ENCODE measurements at regions not wholly inside any gene's neighbourhood (a gene's known extent, or its start where the extent isn't known, plus 50 kb on each side); places are given as distances from the start of the nearest gene placed in this dataset.

GRCh38 chr14:98773814-98774213 is 498.2 kb downstream of the BCL11B start:
- no peak for DNase-seq (ENCODE audit: low read depth in 4 of 4, low spot score in 2 of 4)

- no peak for DNase-seq (ENCODE audit: low read depth in 4 of 4, low spot score in 2 of 4)
Measured at GRCh38 chr14:98775892-98776291, 496.1 kb downstream of the BCL11B start.

- no peak for DNase-seq (ENCODE audit: low read depth in 4 of 4, low spot score in 2 of 4)
Measured at GRCh38 chr14:98782062-98782461, 489.9 kb downstream of the BCL11B start.

GRCh38 chr14:98785578-98785977 is 486.4 kb downstream of the BCL11B start:
- no peak for DNase-seq (ENCODE audit: low read depth in 4 of 4, low spot score in 2 of 4)

- DNase-seq (ENCODE audit: low read depth in 4 of 4, low spot score in 2 of 4) = no peak
Measured at GRCh38 chr14:98786456-98786855, 485.5 kb downstream of the BCL11B start.

GRCh38 chr14:98791661-98792060 is 480.3 kb downstream of the BCL11B start:
- no peak for DNase-seq (ENCODE audit: low read depth in 4 of 4, low spot score in 2 of 4)

GRCh38 chr14:98792171-98792570 is 479.8 kb downstream of the BCL11B start:
- DNase-seq (ENCODE audit: low read depth in 4 of 4, low spot score in 2 of 4) = no peak

- no peak for DNase-seq (ENCODE audit: low read depth in 4 of 4, low spot score in 2 of 4)
Measured at GRCh38 chr14:98798099-98798498, 473.9 kb downstream of the BCL11B start.

- no peak for DNase-seq (ENCODE audit: low read depth in 4 of 4, low spot score in 2 of 4)
Measured at GRCh38 chr14:98799891-98800290, 472.1 kb downstream of the BCL11B start.

GRCh38 chr14:98802044-98802443 is 470.0 kb downstream of the BCL11B start:
- no peak for DNase-seq (ENCODE audit: low read depth in 4 of 4, low spot score in 2 of 4)

GRCh38 chr14:98803196-98803595 is 468.8 kb downstream of the BCL11B start:
- no peak for DNase-seq (ENCODE audit: low read depth in 4 of 4, low spot score in 2 of 4)

- no peak for DNase-seq (ENCODE audit: low read depth in 4 of 4, low spot score in 2 of 4)
Measured at GRCh38 chr14:98808494-98809407, 463.2 kb downstream of the BCL11B start.

GRCh38 chr14:98816195-98816594 is 455.8 kb downstream of the BCL11B start:
- no peak for DNase-seq (ENCODE audit: low read depth in 4 of 4, low spot score in 2 of 4)

GRCh38 chr14:98816720-98817119 is 455.3 kb downstream of the BCL11B start:
- DNase-seq (ENCODE audit: low read depth in 4 of 4, low spot score in 2 of 4) = no peak

- DNase-seq (ENCODE audit: low read depth in 4 of 4, low spot score in 2 of 4) = no peak
Measured at GRCh38 chr14:98819132-98819866, 452.7 kb downstream of the BCL11B start.

- no peak for DNase-seq (ENCODE audit: low read depth in 4 of 4, low spot score in 2 of 4)
Measured at GRCh38 chr14:98819867-98820206, 452.2 kb downstream of the BCL11B start.

- DNase-seq (ENCODE audit: low read depth in 4 of 4, low spot score in 2 of 4) = no peak
Measured at GRCh38 chr14:98822917-98823316, 449.1 kb downstream of the BCL11B start.

GRCh38 chr14:98826618-98827017 is 445.4 kb downstream of the BCL11B start:
- DNase-seq (ENCODE audit: low read depth in 4 of 4, low spot score in 2 of 4) = no peak

- no peak for DNase-seq (ENCODE audit: low read depth in 4 of 4, low spot score in 2 of 4)
Measured at GRCh38 chr14:98834119-98834518, 437.9 kb downstream of the BCL11B start.

- no peak for DNase-seq (ENCODE audit: low read depth in 4 of 4, low spot score in 2 of 4)
Measured at GRCh38 chr14:98835051-98835824, 436.8 kb downstream of the BCL11B start.

- no peak for DNase-seq (ENCODE audit: low read depth in 4 of 4, low spot score in 2 of 4)
Measured at GRCh38 chr14:98835825-98836100, 436.2 kb downstream of the BCL11B start.

All from left renal cortex interstitium (tissue), 4 donors.